ENCODE measurements at regions not wholly inside any gene's neighbourhood (a gene's known extent, or its start where the extent isn't known, plus 50 kb on each side); places are given as distances from the start of the nearest gene placed in this dataset.

- TF ChIP-seq CTCF (IDR thresholded peaks at IDR 0.05) = no peak
These were observed 660.7 kb downstream of the LMO4 start for GRCh38 chr1:87989346-87989745.

- TF ChIP-seq CTCF (IDR thresholded peaks at IDR 0.05) = no peak
These were observed 664.4 kb downstream of the LMO4 start for GRCh38 chr1:87993051-87993450.

- TF ChIP-seq CTCF (IDR thresholded peaks at IDR 0.05) = no peak
These were observed 671.2 kb downstream of the LMO4 start for GRCh38 chr1:87999852-88000251.

- TF ChIP-seq CTCF (IDR thresholded peaks at IDR 0.05) = no peak
These were observed 672.8 kb downstream of the LMO4 start for GRCh38 chr1:88001460-88001859.

GRCh38 chr1:88003255-88003654 lies 674.6 kb downstream of the LMO4 start:
- TF ChIP-seq CTCF (IDR thresholded peaks at IDR 0.05) = no peak

GRCh38 chr1:88009916-88010315 lies 674.2 kb upstream of the PKN2 start:
- no peak for TF ChIP-seq CTCF (IDR thresholded peaks at IDR 0.05)

- TF ChIP-seq CTCF (IDR thresholded peaks at IDR 0.05) = no peak
These were observed 670.6 kb upstream of the PKN2 start for GRCh38 chr1:88013485-88013884.

GRCh38 chr1:88014131-88014530 lies 669.9 kb upstream of the PKN2 start:
- TF ChIP-seq CTCF (IDR thresholded peaks at IDR 0.05) = no peak
